MM.1S (cell line): ENCODE measurements at regions not wholly inside any gene's neighbourhood (a gene's known extent, or its start where the extent isn't known, plus 50 kb on each side); places are given as distances from the start of the nearest gene placed in this dataset.

ENCODE experiments used
- DNase-seq: peaks from one replicate; pipeline ENCODE4 v3.0.0-alpha.2; 2015
- H2AFZ ChIP-seq: fragments of 300-600 bp; sonication (generic); 2 replicates; pipeline ENCODE4 v1.6.0; 2016; ENCODE audit warnings: antibody characterized with exemption, low read length
- H3F3A ChIP-seq: fragments of 300-600 bp; sonication (generic); 2 replicates; pipeline ENCODE4 v1.6.1; 2016; ENCODE audit warnings: mild to moderate bottlenecking, antibody characterized with exemption, low read length, moderate library complexity, mixed read lengths; ENCODE audit not compliant: insufficient read depth
- H3K27ac ChIP-seq: fragments of 300-600 bp; sonication (generic); 2 replicates; pipeline ENCODE4 v1.5.1; 2016; ENCODE audit warnings: mild to moderate bottlenecking, low read length
- H3K27me3 ChIP-seq: fragments of 300-600 bp; sonication (generic); replicated peaks from 2 replicates; pipeline ENCODE4 v1.6.0; 2016; ENCODE audit warnings: low read length; ENCODE audit not compliant: insufficient read depth
- H3K36me3 ChIP-seq: fragments of 300-600 bp; sonication (generic); replicated peaks from 2 replicates; pipeline ENCODE4 v1.6.1; 2016; ENCODE audit warnings: mild to moderate bottlenecking, low read length, mixed read lengths; ENCODE audit not compliant: insufficient read depth
- H3K4me1 ChIP-seq: fragments of 300-600 bp; sonication (generic); 2 replicates; pipeline ENCODE4 v1.6.1; 2016; ENCODE audit warnings: low read length, mixed read lengths
- H3K4me2 ChIP-seq: fragments of 300-600 bp; sonication (generic); 2 replicates; pipeline ENCODE4 v1.6.0; 2016; ENCODE audit warnings: low read depth, low read length
- H3K4me3 ChIP-seq: fragments of 300-600 bp; sonication (generic); 2 replicates; pipeline ENCODE4 v1.5.1; 2016; ENCODE audit warnings: low read length, mixed read lengths
- H3K79me2 ChIP-seq: fragments of 300-600 bp; sonication (generic); 2 replicates; pipeline ENCODE4 v1.6.1; 2016; ENCODE audit warnings: mixed run types, low read length, mixed read lengths
- H3K9ac ChIP-seq: fragments of 300-600 bp; sonication (generic); 2 replicates; pipeline ENCODE4 v1.6.1; 2016; ENCODE audit warnings: low read length, mixed read lengths
- H3K9me2 ChIP-seq: fragments of 300-600 bp; sonication (generic); replicated peaks from 2 replicates; pipeline ENCODE4 v1.6.1; 2016; ENCODE audit warnings: mild to moderate bottlenecking, low read length, mixed read lengths; ENCODE audit not compliant: insufficient read depth
- H3K9me3 ChIP-seq: fragments of 300-600 bp; sonication (generic); replicated peaks from 2 replicates; pipeline ENCODE4 v1.6.1; 2016; ENCODE audit warnings: mild to moderate bottlenecking, low read length, mixed read lengths; ENCODE audit not compliant: insufficient read depth
- H4K20me1 ChIP-seq: fragments of 300-600 bp; sonication (generic); 2 replicates; pipeline ENCODE4 v1.6.1; 2016; ENCODE audit warnings: mild to moderate bottlenecking, low read length, moderate library complexity, mixed read lengths; ENCODE audit not compliant: insufficient read depth
- CTCF ChIP-seq: fragments of 300-600 bp; sonication (generic); IDR thresholded peaks from 2 replicates; pipeline ENCODE4 v1.5.1; 2016; ENCODE audit warnings: antibody characterized with exemption, low read length, mixed read lengths
- EZH2 ChIP-seq: fragments of 300-600 bp; sonication (generic); optimal IDR thresholded peaks from 2 replicates; pipeline ENCODE3; 2017; ENCODE audit warnings: low read depth, mild to moderate bottlenecking, antibody characterized with exemption, low read length, mixed read lengths
- EZH2phosphoT487 ChIP-seq: fragments of 300-600 bp; sonication (generic); IDR thresholded peaks from 2 replicates; pipeline ENCODE4 v1.6.1; 2018; ENCODE audit warnings: antibody characterized with exemption, low read length

GRCh38 chr6:48229841-48230240 lies 118.8 kb upstream of the PTCHD4 start:
- no peaks in the 10 kb centered on the region for H3K9me3 ChIP-seq
- no peak overlapping the region for H3K4me2 ChIP-seq
- no peaks in the 10 kb centered on the region for H3K79me2 ChIP-seq
- H3K27me3 ChIP-seq = no peaks in the 10 kb centered on the region
- no peak overlapping the region for H3K27ac ChIP-seq
- no peaks in the 10 kb centered on the region for H3K36me3 ChIP-seq
- H2AFZ ChIP-seq = no peak overlapping the region
- DNase-seq = no peak
- H3K9me2 ChIP-seq = no peaks in the 10 kb centered on the region
- H3K4me1 ChIP-seq = no peaks in the 10 kb centered on the region
- no peaks in the 10 kb centered on the region for H3F3A ChIP-seq
- TF ChIP-seq EZH2 = no peak
- no peak for TF ChIP-seq CTCF
- no peak for TF ChIP-seq EZH2phosphoT487
- H4K20me1 ChIP-seq = no peaks in the 10 kb centered on the region
- H3K4me3 ChIP-seq = no peak overlapping the region
- no peak overlapping the region for H3K9ac ChIP-seq

GRCh38 chr6:48222241-48222640 lies 111.2 kb upstream of the PTCHD4 start:
- Histone ChIP-seq H3K36me3 (no peaks in the 10 kb centered on the region), H2AFZ (no peak overlapping the region), H3K4me3 (no peak overlapping the region), H3K79me2 (no peaks in the 10 kb centered on the region), H4K20me1 (no peaks in the 10 kb centered on the region), H3K27ac (no peak overlapping the region), H3K9me3 (no peaks in the 10 kb centered on the region), H3K9me2 (no peaks in the 10 kb centered on the region), H3K4me2 (no peak overlapping the region), H3K9ac (no peak overlapping the region), H3F3A (no peaks in the 10 kb centered on the region), H3K27me3 (no peaks in the 10 kb centered on the region), H3K4me1 (no peaks in the 10 kb centered on the region)
- TF ChIP-seq EZH2 (no peak), CTCF (no peak), EZH2phosphoT487 (no peak)
- DNase-seq = no peak

GRCh38 chr6:48213076-48213788 lies 102.2 kb upstream of the PTCHD4 start:
- no peaks in the 10 kb centered on the region for H3K9me2 ChIP-seq
- peak overlapping the region; percentile 37 for H3K4me3 ChIP-seq
- H3K4me1 ChIP-seq = no peaks in the 10 kb centered on the region
- no peaks in the 10 kb centered on the region for H3K9me3 ChIP-seq
- TF ChIP-seq CTCF = no peak
- no peak for TF ChIP-seq EZH2phosphoT487
- TF ChIP-seq EZH2 = no peak
- H3K27me3 ChIP-seq = no peaks in the 10 kb centered on the region
- no peaks in the 10 kb centered on the region for H3F3A ChIP-seq
- no peaks in the 10 kb centered on the region for H3K79me2 ChIP-seq
- H4K20me1 ChIP-seq = no peaks in the 10 kb centered on the region
- H3K9ac ChIP-seq = no peak overlapping the region
- H3K27ac ChIP-seq = no peak overlapping the region
- no peaks in the 10 kb centered on the region for H3K36me3 ChIP-seq
- peak overlapping the region; percentile 54 for H3K4me2 ChIP-seq
- DNase-seq = peak; percentile 33
- H2AFZ ChIP-seq = peak overlapping the region; percentile 71
